Renal cortex interstitium (tissue), 11 donors: ENCODE measurements at regions not wholly inside any gene's neighbourhood (a gene's known extent, or its start where the extent isn't known, plus 50 kb on each side); places are given as distances from the start of the nearest gene placed in this dataset.
"Not testable (repeated sequence)": the region's sequence is repeated elsewhere in the genome, so short reads cannot be mapped to it uniquely, and the experiment has no call there.

Source experiments
- DNase-seq, 11 donors: peaks; one replicate each; pipeline ENCODE4 v3.0.0-alpha.2; 2013; ENCODE audit warnings: low read depth in 9 of 11, low spot score in 4 of 11; ENCODE audit errors: extremely low read depth in 1 of 11

GRCh38 chr18:9003406-9004100 is 98.9 kb upstream of the NDUFV2 start:
- DNase-seq: no peak

- DNase-seq: not testable (repeated sequence)
Measured at GRCh38 chr18:9004308-9004707, 98.2 kb upstream of the NDUFV2 start.

GRCh38 chr18:9007700-9008099 is 94.8 kb upstream of the NDUFV2 start:
- DNase-seq: not testable (repeated sequence)

- DNase-seq: no peak
Measured at GRCh38 chr18:9008200-9008708, 94.2 kb upstream of the NDUFV2 start.

- no peak for DNase-seq
Measured at GRCh38 chr18:9008709-9009635, 93.5 kb upstream of the NDUFV2 start.

- no peak for DNase-seq
Measured at GRCh38 chr18:9009703-9010488, 92.6 kb upstream of the NDUFV2 start.

GRCh38 chr18:9011431-9011830 is 91.1 kb upstream of the NDUFV2 start:
- DNase-seq: no peak

DNA sequence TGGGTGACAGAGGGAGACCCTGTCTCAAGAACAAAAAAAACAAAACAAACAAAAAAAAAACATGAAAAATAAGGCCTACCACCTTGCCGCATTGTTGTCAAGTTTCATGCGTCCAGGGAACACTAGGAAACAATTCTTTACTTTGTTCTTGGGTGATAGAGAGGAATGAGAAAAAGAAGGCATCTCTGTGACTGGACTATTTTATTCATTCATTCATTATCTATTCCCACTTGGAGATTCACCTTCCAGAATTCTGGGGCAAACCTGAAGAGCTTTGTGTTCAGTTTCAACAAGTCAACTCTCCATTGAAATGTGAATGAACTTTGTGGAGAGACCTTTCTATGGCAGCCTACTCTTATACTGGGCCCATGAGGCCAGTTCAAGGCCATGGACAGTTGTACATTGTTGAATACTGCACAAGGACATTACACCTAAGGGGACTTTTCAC is 88.5 kb upstream of the NDUFV2 start:
- DNase-seq: no peak

GRCh38 chr18:9015689-9016088 is 86.8 kb upstream of the NDUFV2 start:
- DNase-seq: no peak

GRCh38 chr18:9016633-9017166 is 85.8 kb upstream of the NDUFV2 start:
- DNase-seq: no peak

- DNase-seq: peak in 9 of 11 donors; percentile 15 to 52 (median 24)
Measured at GRCh38 chr18:9017167-9017904, 85.2 kb upstream of the NDUFV2 start.

DNA sequence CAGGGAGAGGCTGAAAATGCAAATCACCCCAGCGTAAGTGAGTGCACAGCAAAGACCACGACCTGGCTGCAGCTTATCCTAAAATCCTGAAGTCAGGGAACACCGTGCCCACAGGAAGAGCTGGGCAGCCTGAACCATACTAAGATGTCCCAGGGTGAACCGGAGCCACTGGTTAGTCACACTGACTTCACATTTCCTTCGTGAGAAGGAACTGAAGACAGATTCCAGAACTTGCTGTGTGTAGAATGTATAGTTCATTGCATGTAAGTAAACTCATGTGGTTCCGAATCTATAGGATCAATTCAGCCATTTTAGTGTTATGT is 84.6 kb upstream of the NDUFV2 start:
- DNase-seq: no peak

DNA sequence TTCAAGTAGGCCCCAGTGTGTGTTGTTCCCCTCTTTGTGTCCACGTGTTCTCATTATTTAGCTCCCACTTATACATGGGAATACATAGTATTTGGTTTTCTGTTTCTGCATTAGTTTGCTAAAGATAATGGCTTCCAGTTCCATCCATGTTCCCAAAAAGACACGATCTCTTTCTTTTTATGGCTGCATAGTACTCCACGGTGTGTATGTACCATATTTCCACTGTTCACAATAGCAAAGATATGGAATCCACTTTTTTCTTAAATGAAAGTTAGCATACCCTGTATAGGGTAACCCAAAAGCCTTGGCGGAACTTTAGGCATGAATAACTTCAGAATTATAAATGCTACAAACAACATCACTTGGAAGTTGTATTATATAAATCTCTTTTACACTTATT is 83.4 kb upstream of the NDUFV2 start:
- no peak for DNase-seq

GRCh38 chr18:9020221-9020620 is 82.3 kb upstream of the NDUFV2 start:
- no peak for DNase-seq

DNA sequence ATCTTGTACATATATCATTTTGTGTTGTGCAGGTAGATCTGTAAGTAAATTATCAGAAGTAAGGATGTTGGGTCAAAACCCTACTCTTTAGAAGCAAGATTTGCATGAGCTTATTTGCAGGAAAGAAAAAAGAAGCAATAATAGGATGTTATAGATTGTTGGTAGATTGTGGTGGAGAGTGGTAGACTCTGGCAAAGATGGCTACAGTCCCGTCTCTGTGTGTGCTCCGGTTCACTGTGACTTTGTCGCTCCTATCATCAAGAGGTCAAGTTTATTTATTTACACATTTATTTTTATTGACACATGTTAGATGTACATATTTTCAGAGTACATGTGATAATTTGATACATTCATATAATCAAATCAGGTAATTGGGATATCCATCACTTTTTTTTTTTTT is 81.0 kb upstream of the NDUFV2 start:
- no peak for DNase-seq

GRCh38 chr18:9022397-9023155 is 79.9 kb upstream of the NDUFV2 start:
- DNase-seq: no peak

- DNase-seq: not testable (repeated sequence)
Measured at GRCh38 chr18:9024031-9024646, 78.4 kb upstream of the NDUFV2 start.
